RWPE2 (cell line): ENCODE measurements at regions not wholly inside any gene's neighbourhood (a gene's known extent, or its start where the extent isn't known, plus 50 kb on each side); places are given as distances from the start of the nearest gene placed in this dataset.
"Not testable (repeated sequence)": the region's sequence is repeated elsewhere in the genome, so short reads cannot be mapped to it uniquely, and the experiment has no call there.

Source experiments
- ATAC-seq: fragments of 200-7000 bp; cut with Tn5 transposase; 3 replicates; pipeline ENCODE4 v1.9.1; 2021; ENCODE audit warnings: low read depth
- DNase-seq: peaks from one replicate; pipeline ENCODE4 v3.0.0-alpha.2; 2020; ENCODE audit warnings: low spot score
- H3K27ac ChIP-seq: fragments of 450-650 bp; 2 replicates; pipeline ENCODE4 v1.5.1; 2017; ENCODE audit warnings: mild to moderate bottlenecking; ENCODE audit not compliant: poor library complexity, severe bottlenecking
- H3K27me3 ChIP-seq: fragments of 250-450 bp; sonication (Bioruptor Pico); 2 replicates; pipeline ENCODE4 v1.5.1; 2021; ENCODE audit warnings: mild to moderate bottlenecking, moderate library complexity; ENCODE audit not compliant: insufficient read depth, poor library complexity, severe bottlenecking
- H3K36me3 ChIP-seq: fragments of 250-450 bp; sonication (Bioruptor Pico); 2 replicates; pipeline ENCODE4 v1.5.1; 2020; ENCODE audit warnings: low read depth, mild to moderate bottlenecking, moderate library complexity
- H3K4me1 ChIP-seq: fragments of 250-450 bp; sonication (Bioruptor Pico); 2 replicates; pipeline ENCODE4 v1.5.1; 2021; ENCODE audit warnings: mild to moderate bottlenecking, moderate library complexity; ENCODE audit not compliant: insufficient read depth, poor library complexity, severe bottlenecking
- H3K4me3 ChIP-seq: fragments of 250-450 bp; sonication (Bioruptor Pico); 2 replicates; pipeline ENCODE4 v1.5.1; 2021; ENCODE audit warnings: mild to moderate bottlenecking, moderate library complexity; ENCODE audit not compliant: severe bottlenecking
- H3K9me3 ChIP-seq: fragments of 250-450 bp; sonication (Bioruptor Pico); 2 replicates; pipeline ENCODE4 v1.5.1; 2021; ENCODE audit warnings: mild to moderate bottlenecking, moderate library complexity; ENCODE audit not compliant: severe bottlenecking

DNA sequence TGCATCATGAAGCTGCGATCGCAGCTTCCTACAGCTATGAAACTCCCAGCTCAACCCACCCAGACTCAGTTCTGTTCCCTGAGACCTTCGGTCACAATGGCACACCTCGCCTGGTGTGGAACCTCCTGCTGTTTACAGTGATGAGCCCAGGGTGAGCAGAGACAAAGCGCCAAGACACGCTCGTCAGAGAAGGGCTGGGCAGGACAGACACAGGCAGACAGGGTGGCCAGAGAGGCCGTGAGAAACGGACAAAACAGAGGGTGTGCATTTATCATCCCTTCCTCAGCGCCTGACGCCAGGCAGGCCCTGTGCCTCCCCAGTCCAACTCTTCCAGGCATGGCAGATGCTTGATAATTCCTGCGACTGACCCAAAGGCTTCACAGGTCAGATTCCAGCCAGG lies 324.5 kb downstream of the CACNA1B start:
- not testable (repeated sequence) for H3K27ac ChIP-seq, H3K27me3 ChIP-seq, DNase-seq, H3K9me3 ChIP-seq, H3K4me1 ChIP-seq, H3K36me3 ChIP-seq, H3K4me3 ChIP-seq, ATAC-seq

DNA sequence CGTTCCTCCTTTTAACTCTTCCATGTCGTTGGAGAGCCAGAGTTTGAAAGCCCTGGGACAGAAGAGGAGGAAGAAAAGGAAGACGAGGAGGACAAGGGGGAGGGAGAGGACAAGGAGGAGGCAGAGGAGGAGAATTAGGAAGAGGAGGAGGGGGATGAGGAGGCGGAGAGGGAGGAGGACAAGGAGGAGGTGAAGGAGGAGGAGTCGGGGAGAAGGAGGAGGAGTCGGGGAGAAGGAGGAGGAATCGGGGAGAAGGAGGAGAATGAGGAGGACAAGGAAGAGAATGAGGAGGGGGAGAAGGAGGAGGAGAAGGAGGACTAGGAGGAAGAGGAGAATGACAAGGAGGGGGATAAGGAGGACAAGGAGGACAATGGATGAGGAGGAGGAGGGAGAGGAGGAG lies 325.7 kb downstream of the CACNA1B start:
- H3K27ac ChIP-seq, H3K4me1 ChIP-seq, H3K9me3 ChIP-seq, ATAC-seq, H3K4me3 ChIP-seq, H3K36me3 ChIP-seq, H3K27me3 ChIP-seq, DNase-seq: not testable (repeated sequence)

DNA sequence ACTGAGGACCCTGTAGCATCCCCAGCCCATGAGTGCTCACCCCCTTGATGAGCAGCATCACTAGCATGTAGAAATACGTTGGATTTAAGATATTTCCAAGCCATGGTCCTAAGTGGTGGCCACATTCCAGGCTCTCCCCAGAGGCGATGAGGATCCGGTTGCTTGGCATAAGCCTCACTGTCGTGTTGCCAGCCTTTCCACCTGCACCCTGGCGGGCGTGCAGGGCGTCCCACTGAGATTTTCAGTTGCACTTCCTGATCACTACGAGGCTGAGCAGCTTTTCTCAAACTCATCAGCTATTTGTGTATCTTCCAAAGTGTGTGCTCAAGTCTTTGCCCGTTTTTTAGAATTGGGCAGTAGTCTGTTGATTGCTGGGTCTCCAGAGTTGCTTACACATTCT lies 326.3 kb downstream of the CACNA1B start:
- H3K4me3 ChIP-seq, H3K4me1 ChIP-seq, H3K27me3 ChIP-seq, H3K36me3 ChIP-seq, H3K9me3 ChIP-seq, DNase-seq, H3K27ac ChIP-seq, ATAC-seq: not testable (repeated sequence)

DNA sequence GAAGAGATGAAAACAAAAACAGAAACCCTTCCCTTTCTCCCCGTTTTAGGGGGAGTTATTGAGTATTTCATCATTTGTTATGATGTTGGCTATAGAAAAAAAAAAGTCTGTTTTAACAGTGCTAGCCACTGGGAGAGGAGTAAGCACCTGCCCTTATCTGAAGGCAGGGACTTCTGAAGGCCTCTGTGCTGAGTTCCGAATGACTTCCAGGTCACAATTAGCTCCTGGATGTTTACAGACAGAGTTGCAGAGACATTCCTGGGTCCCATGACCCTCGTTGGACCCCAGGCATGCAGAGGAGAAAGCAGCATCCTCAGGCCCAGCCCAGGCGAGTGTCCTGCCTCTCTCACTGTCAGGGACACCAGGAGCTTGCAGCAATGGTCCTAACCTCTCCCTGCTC lies 328.5 kb downstream of the CACNA1B start:
- not testable (repeated sequence) for H3K36me3 ChIP-seq, ATAC-seq, H3K27me3 ChIP-seq, H3K4me1 ChIP-seq, H3K4me3 ChIP-seq, DNase-seq, H3K9me3 ChIP-seq, H3K27ac ChIP-seq

DNA sequence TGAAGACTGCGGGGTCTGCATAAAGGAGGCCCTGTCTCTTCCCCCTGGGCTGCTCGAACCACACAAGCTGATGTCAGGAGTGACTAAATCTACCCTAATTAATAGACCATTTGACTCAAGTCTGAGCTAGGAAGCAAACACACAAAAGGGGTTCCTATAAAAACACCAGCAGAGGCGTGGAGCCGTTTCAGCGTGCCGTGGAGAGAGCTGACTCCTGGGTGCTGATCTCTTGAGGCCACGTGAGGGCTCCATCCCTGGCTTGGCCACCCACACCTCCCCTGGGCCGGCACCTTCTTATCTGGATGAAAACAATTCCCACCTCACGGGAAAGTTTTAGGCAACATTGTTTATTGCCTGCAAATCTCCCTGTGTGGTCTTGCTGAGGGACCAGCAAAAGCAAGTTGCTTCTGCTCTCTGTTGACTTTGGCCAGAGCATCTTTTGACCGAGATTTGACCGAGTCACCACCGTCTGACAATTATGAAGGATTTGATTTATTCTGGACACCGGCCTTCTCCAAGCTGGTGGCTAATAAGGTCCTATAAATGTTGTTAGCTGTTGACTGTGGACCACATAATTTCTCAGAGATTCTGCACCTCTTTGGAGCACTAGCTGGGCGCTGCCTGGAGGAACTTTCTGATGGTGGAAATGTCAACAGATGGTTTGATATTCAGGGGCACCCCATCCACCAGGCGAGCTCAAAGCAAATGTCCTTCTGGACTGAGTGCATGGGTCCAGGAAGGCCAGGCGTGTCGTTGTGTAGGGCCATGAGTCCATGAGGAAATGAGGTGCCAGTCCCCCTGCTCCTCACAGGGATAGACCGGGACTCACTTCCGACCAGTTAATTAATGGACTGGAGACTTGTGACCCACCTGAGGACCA lies 330.0 kb downstream of the CACNA1B start:
- not testable (repeated sequence) for ATAC-seq, DNase-seq

DNA sequence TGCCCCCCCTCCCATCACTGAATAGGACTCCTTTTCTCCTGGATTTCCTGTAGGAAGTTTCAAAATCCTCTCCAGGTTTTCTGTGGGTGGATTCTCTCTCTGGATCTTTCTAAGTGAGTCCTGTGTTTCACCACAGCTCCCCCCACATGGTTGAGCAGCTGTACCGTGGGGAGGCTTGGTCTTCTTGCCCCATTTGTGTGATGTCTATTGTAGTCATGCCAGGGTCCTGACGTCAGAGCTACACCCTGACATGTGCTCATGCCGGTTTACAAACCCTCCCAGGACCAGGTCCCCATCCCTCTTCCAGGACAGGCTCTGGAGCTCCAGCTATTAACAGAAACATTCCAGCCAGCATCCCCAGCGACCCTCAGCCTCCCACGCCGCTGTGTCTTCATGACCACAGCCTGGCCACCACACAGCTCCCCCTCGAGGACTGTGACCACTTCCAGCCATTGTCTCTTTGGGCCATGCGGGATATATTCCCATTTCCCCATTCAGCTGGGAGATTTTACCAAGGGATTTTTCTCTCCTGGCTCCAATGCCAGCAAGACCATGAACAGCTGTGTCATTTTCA lies 331.6 kb downstream of the CACNA1B start:
- H3K27me3 ChIP-seq, H3K36me3 ChIP-seq, H3K9me3 ChIP-seq, H3K4me1 ChIP-seq, H3K4me3 ChIP-seq, DNase-seq, H3K27ac ChIP-seq, ATAC-seq: not testable (repeated sequence)

More for the DNA sequence above, 330.0 kb downstream of the CACNA1B start:
- not testable (repeated sequence) for H3K27ac ChIP-seq, H3K4me3 ChIP-seq, H3K27me3 ChIP-seq, H3K4me1 ChIP-seq, H3K36me3 ChIP-seq, H3K9me3 ChIP-seq

DNA sequence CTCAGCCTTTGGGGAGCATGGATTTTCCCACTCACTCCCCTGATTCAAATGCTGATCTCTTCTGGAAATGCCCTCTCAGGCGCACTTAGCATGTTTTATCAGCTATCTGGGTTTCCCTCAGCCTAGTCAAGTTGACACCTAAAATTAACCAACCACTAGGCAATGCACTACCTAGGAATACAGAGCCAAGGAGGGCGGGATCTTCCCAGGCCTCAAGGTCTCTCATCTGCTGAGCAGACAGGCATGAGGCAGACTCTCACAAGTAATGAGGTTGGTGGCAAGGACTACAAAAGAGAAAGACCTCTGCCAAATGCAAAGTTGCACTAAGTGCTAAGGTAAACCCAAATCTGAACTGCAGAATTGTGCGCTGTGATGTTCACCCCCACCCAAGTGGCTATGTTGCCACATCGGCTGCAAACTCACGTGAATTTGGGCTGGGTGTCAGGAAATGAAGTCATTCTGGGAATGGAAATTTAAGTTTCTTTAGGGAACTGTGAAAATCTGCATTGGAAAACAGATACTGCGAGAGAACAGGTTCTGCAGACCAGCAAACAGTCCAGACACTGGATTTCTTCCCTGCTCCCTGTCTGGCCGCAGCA lies 332.9 kb downstream of the CACNA1B start:
- H3K9me3 ChIP-seq, H3K27me3 ChIP-seq, H3K4me3 ChIP-seq, H3K27ac ChIP-seq, H3K4me1 ChIP-seq, DNase-seq, ATAC-seq, H3K36me3 ChIP-seq: not testable (repeated sequence)

DNA sequence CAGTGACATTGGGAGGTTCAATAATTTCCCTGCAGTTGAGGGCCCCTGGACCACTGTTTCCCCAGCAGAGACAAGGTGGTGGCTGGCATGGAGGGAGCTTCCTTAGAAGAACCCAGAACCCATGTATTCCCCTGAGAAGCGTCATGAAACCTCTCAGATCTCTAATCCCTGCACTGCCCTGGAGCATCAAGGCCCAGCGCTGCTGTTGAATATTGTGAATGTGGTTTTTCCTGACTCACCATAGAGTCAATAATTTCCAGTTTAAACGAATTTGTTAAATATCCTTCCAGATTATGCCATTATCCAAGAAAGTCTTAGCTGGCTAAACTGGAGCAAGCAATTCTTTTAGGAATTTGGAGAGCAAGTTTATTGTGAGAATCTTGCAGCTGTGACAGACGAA lies 333.5 kb downstream of the CACNA1B start:
- H3K4me1 ChIP-seq, H3K27me3 ChIP-seq, H3K36me3 ChIP-seq: not testable (repeated sequence)

More for the DNA sequence above, 333.5 kb downstream of the CACNA1B start:
- not testable (repeated sequence) for H3K4me3 ChIP-seq, ATAC-seq, DNase-seq, H3K27ac ChIP-seq, H3K9me3 ChIP-seq
